GM23338 (cell line): ENCODE measurements at regions not wholly inside any gene's neighbourhood (a gene's known extent, or its start where the extent isn't known, plus 50 kb on each side); places are given as distances from the start of the nearest gene placed in this dataset.

ENCODE experiments used
- CREB1 ChIP-seq: fragments of 250-450 bp; sonication (Bioruptor Pico); IDR thresholded peaks from 2 replicates; pipeline ENCODE4 v1.5.0; 2020; ENCODE audit warnings: low read depth, mild to moderate bottlenecking, moderate library complexity
- CTCF ChIP-seq, 2 experiments: fragments of 200-600 bp in 1 of 2; sonication (generic) in 1 of 2; conservative IDR thresholded peaks; 2 replicates each; pipeline versions ENCODE4 v1.5.1 to v1.6.1; 2016 to 2017; ENCODE audit warnings: antibody characterized with exemption in 2 of 2, low read depth in 2 of 2, mild to moderate bottlenecking in 2 of 2, moderate library complexity in 1 of 2
- EZH2 ChIP-seq: fragments of 200-600 bp; sonication (generic); IDR thresholded peaks from one replicate; pipeline ENCODE4 v1.8.0; 2017; ENCODE audit warnings: antibody characterized with exemption, mild to moderate bottlenecking, low read depth; ENCODE audit not compliant: unreplicated experiment
- EZH2phosphoT487 ChIP-seq: fragments of 200-600 bp; sonication (generic); IDR thresholded peaks from one replicate; pipeline ENCODE4 v1.8.1; 2018; ENCODE audit warnings: antibody characterized with exemption; ENCODE audit not compliant: unreplicated experiment
- JUNB ChIP-seq: IDR thresholded peaks from one replicate; pipeline ENCODE4 v1.6.1; 2016; ENCODE audit warnings: antibody characterized with exemption; ENCODE audit not compliant: unreplicated experiment
- POLR2AphosphoS5 ChIP-seq: IDR thresholded peaks from 2 replicates; pipeline ENCODE4 v1.6.1; 2016; ENCODE audit warnings: antibody characterized with exemption, low read depth
- ZNF114 ChIP-seq: fragments of 250-450 bp; sonication (Bioruptor Pico); IDR thresholded peaks from 2 replicates; pipeline ENCODE4 v1.5.0; 2020; ENCODE audit warnings: mild to moderate bottlenecking, moderate library complexity
- TF ChIP-seq, protein P1 (sequence below): IDR thresholded peaks from 2 replicates; pipeline ENCODE4 v1.6.1; 2016; ENCODE audit warnings: antibody characterized with exemption
- TF ChIP-seq, protein P2 (sequence below): IDR thresholded peaks from one replicate; pipeline ENCODE4 v1.6.1; 2018; ENCODE audit warnings: antibody characterized with exemption; ENCODE audit not compliant: unreplicated experiment

- TF ChIP-seq JUNB = no peak
- TF ChIP-seq CTCF (conservative IDR thresholded peaks at IDR 0.05; ENCODE audit: low read depth in 2 of 2) = no peak
- TF ChIP-seq, protein P1, sequence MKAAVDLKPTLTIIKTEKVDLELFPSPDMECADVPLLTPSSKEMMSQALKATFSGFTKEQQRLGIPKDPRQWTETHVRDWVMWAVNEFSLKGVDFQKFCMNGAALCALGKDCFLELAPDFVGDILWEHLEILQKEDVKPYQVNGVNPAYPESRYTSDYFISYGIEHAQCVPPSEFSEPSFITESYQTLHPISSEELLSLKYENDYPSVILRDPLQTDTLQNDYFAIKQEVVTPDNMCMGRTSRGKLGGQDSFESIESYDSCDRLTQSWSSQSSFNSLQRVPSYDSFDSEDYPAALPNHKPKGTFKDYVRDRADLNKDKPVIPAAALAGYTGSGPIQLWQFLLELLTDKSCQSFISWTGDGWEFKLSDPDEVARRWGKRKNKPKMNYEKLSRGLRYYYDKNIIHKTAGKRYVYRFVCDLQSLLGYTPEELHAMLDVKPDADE = no peak
- TF ChIP-seq, protein P2, sequence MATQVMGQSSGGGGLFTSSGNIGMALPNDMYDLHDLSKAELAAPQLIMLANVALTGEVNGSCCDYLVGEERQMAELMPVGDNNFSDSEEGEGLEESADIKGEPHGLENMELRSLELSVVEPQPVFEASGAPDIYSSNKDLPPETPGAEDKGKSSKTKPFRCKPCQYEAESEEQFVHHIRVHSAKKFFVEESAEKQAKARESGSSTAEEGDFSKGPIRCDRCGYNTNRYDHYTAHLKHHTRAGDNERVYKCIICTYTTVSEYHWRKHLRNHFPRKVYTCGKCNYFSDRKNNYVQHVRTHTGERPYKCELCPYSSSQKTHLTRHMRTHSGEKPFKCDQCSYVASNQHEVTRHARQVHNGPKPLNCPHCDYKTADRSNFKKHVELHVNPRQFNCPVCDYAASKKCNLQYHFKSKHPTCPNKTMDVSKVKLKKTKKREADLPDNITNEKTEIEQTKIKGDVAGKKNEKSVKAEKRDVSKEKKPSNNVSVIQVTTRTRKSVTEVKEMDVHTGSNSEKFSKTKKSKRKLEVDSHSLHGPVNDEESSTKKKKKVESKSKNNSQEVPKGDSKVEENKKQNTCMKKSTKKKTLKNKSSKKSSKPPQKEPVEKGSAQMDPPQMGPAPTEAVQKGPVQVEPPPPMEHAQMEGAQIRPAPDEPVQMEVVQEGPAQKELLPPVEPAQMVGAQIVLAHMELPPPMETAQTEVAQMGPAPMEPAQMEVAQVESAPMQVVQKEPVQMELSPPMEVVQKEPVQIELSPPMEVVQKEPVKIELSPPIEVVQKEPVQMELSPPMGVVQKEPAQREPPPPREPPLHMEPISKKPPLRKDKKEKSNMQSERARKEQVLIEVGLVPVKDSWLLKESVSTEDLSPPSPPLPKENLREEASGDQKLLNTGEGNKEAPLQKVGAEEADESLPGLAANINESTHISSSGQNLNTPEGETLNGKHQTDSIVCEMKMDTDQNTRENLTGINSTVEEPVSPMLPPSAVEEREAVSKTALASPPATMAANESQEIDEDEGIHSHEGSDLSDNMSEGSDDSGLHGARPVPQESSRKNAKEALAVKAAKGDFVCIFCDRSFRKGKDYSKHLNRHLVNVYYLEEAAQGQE = no peak
- no peak for TF ChIP-seq POLR2AphosphoS5
- TF ChIP-seq CREB1 (CRISPR knock-in tag) = no peak
- no peak for TF ChIP-seq ZNF114 (CRISPR knock-in tag)
- no peak for TF ChIP-seq EZH2phosphoT487
- TF ChIP-seq EZH2 = no peak
These were observed 65.0 kb upstream of the MAP3K4 start for GRCh38 chr6:160926281-160927276.
